ENCODE measurements at regions not wholly inside any gene's neighbourhood (a gene's known extent, or its start where the extent isn't known, plus 50 kb on each side); places are given as distances from the start of the nearest gene placed in this dataset.

DNA sequence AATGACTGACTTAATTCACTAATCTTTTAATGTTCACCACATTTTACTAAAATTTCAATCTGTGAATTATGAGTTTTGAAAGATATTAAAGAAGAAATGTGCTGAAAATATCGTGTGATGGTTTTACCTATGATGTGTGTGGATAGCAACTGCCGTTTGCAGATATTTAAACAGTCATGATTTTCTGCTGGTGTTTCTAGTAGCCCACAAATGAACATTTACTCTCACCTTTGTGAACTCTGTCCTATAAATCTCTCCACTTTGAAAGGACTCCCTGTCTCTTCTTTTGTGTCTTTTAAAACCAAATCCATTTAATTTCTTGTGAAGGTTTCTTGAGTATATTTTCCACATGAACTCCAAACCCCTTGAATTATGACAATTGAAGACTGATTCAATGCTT is 771.2 kb upstream of the SALL3 start:
- DNase-seq (ENCODE audit: low spot score, unreplicated experiment) = no peak
- TF ChIP-seq, protein P1, sequence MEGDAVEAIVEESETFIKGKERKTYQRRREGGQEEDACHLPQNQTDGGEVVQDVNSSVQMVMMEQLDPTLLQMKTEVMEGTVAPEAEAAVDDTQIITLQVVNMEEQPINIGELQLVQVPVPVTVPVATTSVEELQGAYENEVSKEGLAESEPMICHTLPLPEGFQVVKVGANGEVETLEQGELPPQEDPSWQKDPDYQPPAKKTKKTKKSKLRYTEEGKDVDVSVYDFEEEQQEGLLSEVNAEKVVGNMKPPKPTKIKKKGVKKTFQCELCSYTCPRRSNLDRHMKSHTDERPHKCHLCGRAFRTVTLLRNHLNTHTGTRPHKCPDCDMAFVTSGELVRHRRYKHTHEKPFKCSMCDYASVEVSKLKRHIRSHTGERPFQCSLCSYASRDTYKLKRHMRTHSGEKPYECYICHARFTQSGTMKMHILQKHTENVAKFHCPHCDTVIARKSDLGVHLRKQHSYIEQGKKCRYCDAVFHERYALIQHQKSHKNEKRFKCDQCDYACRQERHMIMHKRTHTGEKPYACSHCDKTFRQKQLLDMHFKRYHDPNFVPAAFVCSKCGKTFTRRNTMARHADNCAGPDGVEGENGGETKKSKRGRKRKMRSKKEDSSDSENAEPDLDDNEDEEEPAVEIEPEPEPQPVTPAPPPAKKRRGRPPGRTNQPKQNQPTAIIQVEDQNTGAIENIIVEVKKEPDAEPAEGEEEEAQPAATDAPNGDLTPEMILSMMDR (IDR thresholded peaks at IDR 0.05; ENCODE audit: unreplicated experiment) = no peak
- Mint-ChIP-seq H3K27ac (no peak overlapping the region), H3K4me1 (ENCODE audit: low read depth) (peaks cover 4% of the 10 kb centered on the region), H3K36me3 (ENCODE audit: insufficient read depth) (no peaks in the 10 kb centered on the region), H3K4me3 (ENCODE audit: low read depth) (no peak overlapping the region), H3K27me3 (peaks cover 7% of the 10 kb centered on the region), H3K9me3 (ENCODE audit: low read depth) (no peaks in the 10 kb centered on the region)

DNA sequence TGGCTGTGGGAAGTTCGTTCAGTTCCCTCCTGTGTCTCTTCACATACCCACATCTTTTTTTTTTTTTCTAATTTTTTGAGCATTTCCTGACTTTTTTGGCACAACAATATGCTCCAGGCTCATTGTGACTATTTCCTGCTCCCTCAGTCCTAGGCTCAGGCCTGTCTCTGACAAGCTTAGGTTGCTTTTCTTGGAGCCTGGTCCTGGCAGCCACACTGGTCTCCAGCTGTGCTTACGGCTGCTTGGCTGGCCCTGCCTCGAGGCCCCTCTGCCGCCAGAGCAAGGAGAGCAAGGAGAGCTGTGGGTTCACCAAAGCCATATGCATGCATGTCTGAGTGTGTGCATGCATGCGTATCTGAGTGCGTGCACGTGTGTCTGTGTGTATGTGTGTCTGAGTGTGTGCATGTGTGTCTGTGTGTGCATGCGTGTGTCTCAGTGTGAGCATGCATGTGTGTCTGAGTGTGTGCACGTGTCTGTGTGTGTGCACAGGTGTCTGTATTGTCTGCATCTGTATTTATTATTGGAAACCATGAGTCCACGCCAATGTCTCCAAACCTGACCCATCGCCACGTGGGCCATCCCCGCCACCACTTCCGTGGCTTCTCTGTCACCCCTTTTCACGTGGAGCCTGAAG is 766.1 kb upstream of the SALL3 start:
- no peak overlapping the region for H3K4me3 Mint-ChIP-seq (ENCODE audit: low read depth)
- no peaks in the 10 kb centered on the region for H3K9me3 Mint-ChIP-seq (ENCODE audit: low read depth)
- no peak overlapping the region for H3K27ac Mint-ChIP-seq
- peaks cover 1% of the 10 kb centered on the region for H3K4me1 Mint-ChIP-seq (ENCODE audit: low read depth)
- DNase-seq (ENCODE audit: low spot score, unreplicated experiment) = no peak
- peaks cover 3% of the 10 kb centered on the region for H3K27me3 Mint-ChIP-seq
- no peaks in the 10 kb centered on the region for H3K36me3 Mint-ChIP-seq (ENCODE audit: insufficient read depth)
- TF ChIP-seq, protein P1 (IDR thresholded peaks at IDR 0.05; ENCODE audit: unreplicated experiment) = no peak

DNA sequence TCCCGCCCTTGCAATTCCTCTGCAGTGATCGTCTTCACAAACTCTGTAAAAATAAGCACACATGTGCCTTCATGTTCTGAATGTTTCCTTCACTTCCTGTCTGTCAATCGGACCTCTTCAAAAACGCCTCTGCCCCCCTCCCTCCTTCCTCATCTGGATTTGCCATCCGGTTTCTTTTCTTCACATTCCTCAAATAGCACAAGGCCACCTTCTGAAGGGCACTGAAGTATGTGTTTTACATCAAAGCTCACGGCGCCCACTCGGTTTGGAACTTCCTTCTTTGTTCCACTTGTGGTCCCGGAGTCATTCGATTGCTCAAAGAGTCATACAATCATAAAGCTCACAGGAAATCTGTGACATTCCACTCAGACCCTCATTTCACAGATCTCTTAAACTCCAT is 758.1 kb upstream of the SALL3 start:
- DNase-seq (ENCODE audit: low spot score, unreplicated experiment) = no peak
- no peaks in the 10 kb centered on the region for H3K9me3 Mint-ChIP-seq (ENCODE audit: low read depth)
- H3K27ac Mint-ChIP-seq = no peak overlapping the region
- TF ChIP-seq, protein P1 (IDR thresholded peaks at IDR 0.05; ENCODE audit: unreplicated experiment) = no peak
- no peaks in the 10 kb centered on the region for H3K4me1 Mint-ChIP-seq (ENCODE audit: low read depth)
- H3K27me3 Mint-ChIP-seq = peaks cover 13% of the 10 kb centered on the region
- H3K4me3 Mint-ChIP-seq (ENCODE audit: low read depth) = no peak overlapping the region
- no peaks in the 10 kb centered on the region for H3K36me3 Mint-ChIP-seq (ENCODE audit: insufficient read depth)

DNA sequence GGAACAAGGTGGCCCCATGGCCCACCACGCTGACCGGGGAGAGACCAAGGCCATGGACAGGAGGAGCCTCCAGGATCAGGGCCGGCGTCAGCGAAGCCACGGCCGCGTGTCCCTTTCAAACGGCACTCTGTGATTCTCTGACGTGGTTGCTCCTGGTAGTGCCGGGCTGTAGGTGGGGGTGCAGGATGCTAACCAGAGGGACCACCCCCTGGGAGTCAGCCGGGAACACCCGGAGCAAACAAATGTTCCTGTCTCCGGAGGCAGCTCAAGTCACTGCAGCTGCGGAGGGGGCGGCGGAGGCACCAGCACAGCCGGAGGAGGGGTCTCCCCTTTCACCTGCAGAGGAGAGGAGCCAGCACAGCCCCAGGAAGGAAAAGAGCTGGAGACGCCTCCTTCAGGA is 750.6 kb upstream of the SALL3 start:
- DNase-seq (ENCODE audit: low spot score, unreplicated experiment) = no peak
- no peaks in the 10 kb centered on the region for H3K9me3 Mint-ChIP-seq (ENCODE audit: low read depth)
- H3K27ac Mint-ChIP-seq = no peak overlapping the region
- no peak overlapping the region for H3K4me3 Mint-ChIP-seq (ENCODE audit: low read depth)
- H3K27me3 Mint-ChIP-seq = peaks cover 36% of the 10 kb centered on the region
- H3K4me1 Mint-ChIP-seq (ENCODE audit: low read depth) = no peaks in the 10 kb centered on the region
- TF ChIP-seq, protein P1 (IDR thresholded peaks at IDR 0.05; ENCODE audit: unreplicated experiment) = no peak
- no peaks in the 10 kb centered on the region for H3K36me3 Mint-ChIP-seq (ENCODE audit: insufficient read depth)

DNA sequence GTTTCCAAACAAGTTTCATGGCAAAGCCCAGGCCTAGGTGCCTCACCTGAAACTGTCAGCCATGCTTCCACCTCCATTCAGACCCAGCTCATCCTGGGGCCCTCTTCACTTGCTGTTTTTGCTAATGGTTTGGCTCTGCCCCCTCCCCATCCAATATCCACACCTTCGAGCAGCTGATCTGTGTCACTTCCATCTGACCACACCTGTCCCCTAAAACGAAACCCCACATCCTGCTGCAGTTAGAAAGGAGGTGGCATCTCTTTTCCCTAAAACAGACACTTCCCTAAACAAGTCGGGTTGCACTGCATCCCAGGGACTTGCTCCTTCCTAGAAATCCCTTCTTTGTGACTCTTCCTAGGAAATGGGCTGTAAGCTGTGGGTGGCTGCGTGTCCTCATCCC is 748.7 kb upstream of the SALL3 start:
- no peak overlapping the region for H3K4me3 Mint-ChIP-seq (ENCODE audit: low read depth)
- no peaks in the 10 kb centered on the region for H3K4me1 Mint-ChIP-seq (ENCODE audit: low read depth)
- no peak for DNase-seq (ENCODE audit: low spot score, unreplicated experiment)
- TF ChIP-seq, protein P1 (IDR thresholded peaks at IDR 0.05; ENCODE audit: unreplicated experiment) = no peak
- H3K36me3 Mint-ChIP-seq (ENCODE audit: insufficient read depth) = no peaks in the 10 kb centered on the region
- no peak overlapping the region for H3K27ac Mint-ChIP-seq
- H3K9me3 Mint-ChIP-seq (ENCODE audit: low read depth) = no peaks in the 10 kb centered on the region
- peaks cover 32% of the 10 kb centered on the region for H3K27me3 Mint-ChIP-seq
